OCI-LY7 (cell line): ENCODE measurements at regions not wholly inside any gene's neighbourhood (a gene's known extent, or its start where the extent isn't known, plus 50 kb on each side); places are given as distances from the start of the nearest gene placed in this dataset.
"Not testable (repeated sequence)": the region's sequence is repeated elsewhere in the genome, so short reads cannot be mapped to it uniquely, and the experiment has no call there.

ENCODE experiments used
- EZH2phosphoT487 ChIP-seq: fragments of 200-600 bp; sonication (generic); IDR thresholded peaks from 2 replicates; pipeline ENCODE4 v1.6.1; 2018; ENCODE audit warnings: low read depth, borderline replicate concordance, mild to moderate bottlenecking, mixed run types, antibody characterized with exemption, low read length, moderate library complexity, mixed read lengths
- TF ChIP-seq, protein P1 (sequence below): fragments of 200-600 bp; sonication (generic); conservative IDR thresholded peaks from 2 replicates; pipeline ENCODE4 v1.5.1; 2014; ENCODE audit warnings: mild to moderate bottlenecking, antibody characterized with exemption, low read length, moderate library complexity, mixed read lengths

DNA sequence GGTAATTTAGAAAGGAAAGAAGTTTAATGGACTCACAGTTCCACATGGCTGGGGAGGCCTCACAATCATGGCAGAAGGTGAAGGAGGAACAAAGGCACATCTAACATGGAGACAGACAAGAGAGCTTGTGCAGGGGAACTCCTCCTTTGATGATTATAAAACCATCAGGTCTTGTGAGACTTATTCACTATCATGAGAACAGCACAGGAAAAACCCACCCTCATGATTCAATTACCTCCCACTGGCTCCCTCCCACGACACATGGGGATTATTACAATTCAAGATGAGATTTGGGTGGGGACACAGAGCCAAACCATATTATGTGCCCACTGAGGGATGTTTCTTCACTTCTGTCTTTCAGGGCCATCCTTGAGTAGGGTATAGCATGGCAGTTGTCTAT lies 54.9 kb upstream of the ATP6AP2 start:
- TF ChIP-seq, protein P1, sequence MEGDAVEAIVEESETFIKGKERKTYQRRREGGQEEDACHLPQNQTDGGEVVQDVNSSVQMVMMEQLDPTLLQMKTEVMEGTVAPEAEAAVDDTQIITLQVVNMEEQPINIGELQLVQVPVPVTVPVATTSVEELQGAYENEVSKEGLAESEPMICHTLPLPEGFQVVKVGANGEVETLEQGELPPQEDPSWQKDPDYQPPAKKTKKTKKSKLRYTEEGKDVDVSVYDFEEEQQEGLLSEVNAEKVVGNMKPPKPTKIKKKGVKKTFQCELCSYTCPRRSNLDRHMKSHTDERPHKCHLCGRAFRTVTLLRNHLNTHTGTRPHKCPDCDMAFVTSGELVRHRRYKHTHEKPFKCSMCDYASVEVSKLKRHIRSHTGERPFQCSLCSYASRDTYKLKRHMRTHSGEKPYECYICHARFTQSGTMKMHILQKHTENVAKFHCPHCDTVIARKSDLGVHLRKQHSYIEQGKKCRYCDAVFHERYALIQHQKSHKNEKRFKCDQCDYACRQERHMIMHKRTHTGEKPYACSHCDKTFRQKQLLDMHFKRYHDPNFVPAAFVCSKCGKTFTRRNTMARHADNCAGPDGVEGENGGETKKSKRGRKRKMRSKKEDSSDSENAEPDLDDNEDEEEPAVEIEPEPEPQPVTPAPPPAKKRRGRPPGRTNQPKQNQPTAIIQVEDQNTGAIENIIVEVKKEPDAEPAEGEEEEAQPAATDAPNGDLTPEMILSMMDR = not testable (repeated sequence)
- not testable (repeated sequence) for TF ChIP-seq EZH2phosphoT487
